ENCODE measurements at regions not wholly inside any gene's neighbourhood (a gene's known extent, or its start where the extent isn't known, plus 50 kb on each side); places are given as distances from the start of the nearest gene placed in this dataset.
"Not testable (repeated sequence)": the region's sequence is repeated elsewhere in the genome, so short reads cannot be mapped to it uniquely, and the experiment has no call there.

DNA sequence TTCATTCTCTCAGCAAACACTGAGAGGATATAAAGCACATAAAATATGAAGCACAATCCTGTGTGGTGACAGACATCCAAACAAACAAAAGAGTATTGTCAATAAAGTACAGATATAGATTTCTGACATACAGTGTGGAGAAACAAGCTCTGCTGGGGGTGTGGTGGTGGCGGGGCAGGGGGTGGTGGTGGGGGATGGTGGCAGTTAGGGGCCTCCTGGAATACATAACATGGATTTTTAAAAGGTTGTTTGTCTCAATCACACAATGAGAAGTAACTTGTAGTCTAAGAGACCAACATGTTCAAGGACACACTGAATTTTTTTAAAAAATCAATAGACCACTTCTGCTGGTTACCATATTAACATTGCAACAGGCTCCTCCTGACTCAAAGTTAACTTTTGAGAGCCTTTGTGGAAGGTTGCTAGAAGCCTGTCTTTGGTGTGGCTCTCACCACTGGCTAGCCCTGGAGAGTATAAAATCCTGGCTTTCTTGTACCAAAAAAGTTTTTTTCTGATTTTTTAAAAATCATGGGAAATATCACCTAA, 1197.4 kb downstream of the SUCLG1 start:
- TF ChIP-seq, protein P1, sequence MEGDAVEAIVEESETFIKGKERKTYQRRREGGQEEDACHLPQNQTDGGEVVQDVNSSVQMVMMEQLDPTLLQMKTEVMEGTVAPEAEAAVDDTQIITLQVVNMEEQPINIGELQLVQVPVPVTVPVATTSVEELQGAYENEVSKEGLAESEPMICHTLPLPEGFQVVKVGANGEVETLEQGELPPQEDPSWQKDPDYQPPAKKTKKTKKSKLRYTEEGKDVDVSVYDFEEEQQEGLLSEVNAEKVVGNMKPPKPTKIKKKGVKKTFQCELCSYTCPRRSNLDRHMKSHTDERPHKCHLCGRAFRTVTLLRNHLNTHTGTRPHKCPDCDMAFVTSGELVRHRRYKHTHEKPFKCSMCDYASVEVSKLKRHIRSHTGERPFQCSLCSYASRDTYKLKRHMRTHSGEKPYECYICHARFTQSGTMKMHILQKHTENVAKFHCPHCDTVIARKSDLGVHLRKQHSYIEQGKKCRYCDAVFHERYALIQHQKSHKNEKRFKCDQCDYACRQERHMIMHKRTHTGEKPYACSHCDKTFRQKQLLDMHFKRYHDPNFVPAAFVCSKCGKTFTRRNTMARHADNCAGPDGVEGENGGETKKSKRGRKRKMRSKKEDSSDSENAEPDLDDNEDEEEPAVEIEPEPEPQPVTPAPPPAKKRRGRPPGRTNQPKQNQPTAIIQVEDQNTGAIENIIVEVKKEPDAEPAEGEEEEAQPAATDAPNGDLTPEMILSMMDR (conservative IDR thresholded peaks at IDR 0.05; ENCODE audit: low read depth, low read length): no peak
- no peak for DNase-seq (ENCODE audit: low read depth)

DNA sequence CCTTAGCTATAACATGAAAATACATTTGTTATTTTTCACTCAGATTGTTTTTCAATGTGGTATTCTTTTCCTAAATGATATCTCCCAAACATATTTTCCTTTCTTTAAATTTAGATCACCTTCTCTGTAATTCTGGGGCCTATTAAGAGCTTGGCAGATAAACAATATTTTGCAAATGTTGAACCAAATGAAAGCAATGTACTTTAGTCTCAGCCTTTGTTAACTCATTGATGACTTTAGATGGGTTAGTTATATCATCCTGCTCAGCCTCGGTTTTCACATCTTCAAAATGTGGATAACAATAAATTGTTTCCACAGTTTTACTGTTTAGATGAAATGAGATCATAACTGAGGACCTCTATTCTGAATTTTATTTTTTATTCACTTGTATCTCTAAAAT, 1205.2 kb downstream of the SUCLG1 start:
- H3K4me3 ChIP-seq (ENCODE audit: low read length): no peak overlapping the region
- no peak for DNase-seq (ENCODE audit: low read depth)
- TF ChIP-seq, protein P1 (conservative IDR thresholded peaks at IDR 0.05; ENCODE audit: low read depth, low read length): no peak

More for the DNA sequence above, 1197.4 kb downstream of the SUCLG1 start:
- H3K4me3 ChIP-seq (ENCODE audit: low read length): no peak overlapping the region

GRCh38 chr2:83251321-83251872, 1207.7 kb downstream of the SUCLG1 start:
- no peak for DNase-seq (ENCODE audit: low read depth)
- no peak overlapping the region for H3K4me3 ChIP-seq (ENCODE audit: low read length)
- TF ChIP-seq, protein P1 (conservative IDR thresholded peaks at IDR 0.05; ENCODE audit: low read depth, low read length): no peak

GRCh38 chr2:83245806-83246537, 1213.1 kb downstream of the SUCLG1 start:
- H3K4me3 ChIP-seq (ENCODE audit: low read length); DNase-seq (ENCODE audit: low read depth): not testable (repeated sequence)

- TF ChIP-seq, protein P1 (conservative IDR thresholded peaks at IDR 0.05; ENCODE audit: low read depth, low read length): no peak
- peak; percentile 26 for DNase-seq (ENCODE audit: low read depth)
- no peak overlapping the region for H3K4me3 ChIP-seq (ENCODE audit: low read length)
Measured at GRCh38 chr2:83240611-83241010, 1218.5 kb downstream of the SUCLG1 start.

GRCh38 chr2:83238111-83238510, 1221.0 kb downstream of the SUCLG1 start:
- TF ChIP-seq, protein P1 (conservative IDR thresholded peaks at IDR 0.05; ENCODE audit: low read depth, low read length): no peak
- no peak overlapping the region for H3K4me3 ChIP-seq (ENCODE audit: low read length)
- DNase-seq (ENCODE audit: low read depth): no peak

DNA sequence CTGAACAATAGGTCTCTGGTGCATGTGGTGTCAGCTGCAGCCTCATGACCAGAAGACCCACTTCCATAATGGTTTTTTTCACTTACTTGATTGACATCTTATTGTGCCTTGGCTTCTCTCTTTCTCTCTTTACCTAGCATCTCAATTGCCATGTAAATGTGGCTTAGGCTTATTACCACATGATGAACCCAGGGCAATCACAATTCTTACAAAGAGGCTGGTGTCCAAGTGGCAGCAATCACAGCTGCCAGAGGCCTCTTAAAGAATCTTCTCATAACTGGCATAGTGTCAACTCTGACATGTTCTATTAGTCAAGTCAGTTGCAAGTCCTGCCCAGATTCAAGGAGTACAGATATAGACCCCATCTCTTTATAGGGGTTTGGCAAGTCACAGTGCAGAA, 1224.8 kb downstream of the SUCLG1 start:
- no peak overlapping the region for H3K4me3 ChIP-seq (ENCODE audit: low read length)
- TF ChIP-seq, protein P1 (conservative IDR thresholded peaks at IDR 0.05; ENCODE audit: low read depth, low read length): no peak
- DNase-seq (ENCODE audit: low read depth): no peak
